ENCODE measurements at regions not wholly inside any gene's neighbourhood (a gene's known extent, or its start where the extent isn't known, plus 50 kb on each side); places are given as distances from the start of the nearest gene placed in this dataset.

GRCh38 chr7:46637793-46638735 is 717.0 kb upstream of the IGFBP3 start:
- no peak overlapping the region for H2AK5ac ChIP-seq (ENCODE audit: low read depth, low read length)
- intact Hi-C loops (cut with micrococcal nuclease) = no loop called here
- no peak overlapping the region for H3K56ac ChIP-seq (ENCODE audit: extremely low read depth, insufficient read depth, low read length)
- no peaks in the 10 kb centered on the region for H3K79me1 ChIP-seq (ENCODE audit: low read depth in 1 of 2, low read length in 2 of 2)
- H2AFZ ChIP-seq (replicated peaks; ENCODE audit: low read length, poor library complexity) = no peak overlapping the region
- BruUV-seq (replicated peaks) = no TSS peak
- ATAC-seq (ENCODE audit: low read depth) = no peak
- H4K91ac ChIP-seq (ENCODE audit: insufficient read depth, low read depth, low read length) = no peak overlapping the region
- H3K4me1 ChIP-seq (ENCODE audit: control insufficient read depth, insufficient read depth, low read length) = no peaks in the 10 kb centered on the region
- H3K9ac ChIP-seq (ENCODE audit: low read depth, low read length) = no peak overlapping the region
- ChIA-PET CTCF (no interaction called here), POLR2A (ENCODE audit: unreplicated experiment) (no interaction called here)
- H3K4me2 ChIP-seq (ENCODE audit: low read depth, low read length) = no peak overlapping the region
- no peak overlapping the region for H2BK5ac ChIP-seq (ENCODE audit: low read depth, low read length, poor library complexity, severe bottlenecking)
- H3K14ac ChIP-seq (replicated peaks; ENCODE audit: low read depth, low read length) = no peak overlapping the region
- H4K20me1 ChIP-seq (ENCODE audit: insufficient read depth, low read length) = no peaks in the 10 kb centered on the region
- H3K23ac ChIP-seq (ENCODE audit: low read depth, low read length) = no peak overlapping the region
- no peak overlapping the region for H4K8ac ChIP-seq (ENCODE audit: low read depth in 2 of 2, low read length in 2 of 2)
- no peak overlapping the region for H3K4me3 ChIP-seq (ENCODE audit: insufficient read depth, low read depth, low read length)
- no peak overlapping the region for H3K27ac ChIP-seq (ENCODE audit: insufficient read depth, low read length)
- H3K9me1 ChIP-seq (ENCODE audit: insufficient read depth, low read length) = no peaks in the 10 kb centered on the region
- in situ Hi-C loops (cut with MboI; ENCODE audit: low sequenced_read_pairs) = no loop called here
- WGBS, 2 experiments (ENCODE audit: extremely low coverage in 2 of 2, insufficient read length in 1 of 2) = 85% methylated on average over 4 of the region's 12 CpGs; no CpG with 5 or more reads in 1 of the 2 experiments
- no peak overlapping the region for H2BK20ac ChIP-seq (ENCODE audit: low read depth, low read length)
- H2AK9ac ChIP-seq (replicated peaks; ENCODE audit: low read depth, low read length, poor library complexity) = no peak overlapping the region
- H3K9me3 ChIP-seq (ENCODE audit: control insufficient read depth, insufficient read depth, low read length) = no peaks in the 10 kb centered on the region
- H2BK120ac ChIP-seq (ENCODE audit: low read depth, low read length) = no peak overlapping the region
- H3K36me3 ChIP-seq (ENCODE audit: control insufficient read depth, insufficient read depth, low read length) = no peaks in the 10 kb centered on the region
- dilution Hi-C loops (cut with HindIII; ENCODE audit: low sequenced_read_pairs, unreplicated experiment) = no loop called here
- no peak overlapping the region for H3K4ac ChIP-seq (ENCODE audit: low read depth, low read length)
- H4K5ac ChIP-seq (ENCODE audit: low read depth, low read length) = no peak overlapping the region
- H2BK15ac ChIP-seq (ENCODE audit: low read depth, low read length) = no peak overlapping the region
- H3K18ac ChIP-seq (ENCODE audit: low read depth, low read length) = no peak overlapping the region
- no peaks in the 10 kb centered on the region for H3K27me3 ChIP-seq (ENCODE audit: control insufficient read depth, insufficient read depth, low read length)
- DNase-seq = no peak
- TF ChIP-seq RAD21 (IDR thresholded peaks at IDR 0.05; ENCODE audit: low read length) (no peak), ELK1 (IDR thresholded peaks at IDR 0.05; ENCODE audit: borderline replicate concordance, low read depth, low read length) (no peak), RFX5 (IDR thresholded peaks at IDR 0.05; ENCODE audit: low read depth, low read length) (no peak), POLR2A (IDR thresholded peaks at IDR 0.05; ENCODE audit: low read depth, low read length) (no peak), USF2 (IDR thresholded peaks at IDR 0.05; ENCODE audit: low read depth, low read length) (no peak), CTCF (conservative IDR thresholded peaks at IDR 0.05; ENCODE audit: low read depth, low read length) (no peak), MAFK (IDR thresholded peaks at IDR 0.05; ENCODE audit: low read depth, low read length) (no peak), CHD1 (IDR thresholded peaks at IDR 0.05; ENCODE audit: low read depth, low read length) (no peak), CEBPB (IDR thresholded peaks at IDR 0.05; ENCODE audit: low read depth, low read length) (no peak), SMC3 (IDR thresholded peaks at IDR 0.05; ENCODE audit: low read depth, low read length) (no peak), BHLHE40 (IDR thresholded peaks at IDR 0.05; ENCODE audit: low read depth, low read length) (no peak), MXI1 (IDR thresholded peaks at IDR 0.05; ENCODE audit: borderline replicate concordance, low read depth, low read length) (no peak), MAZ (IDR thresholded peaks at IDR 0.05; ENCODE audit: borderline replicate concordance, low read depth, low read length) (no peak), RCOR1 (IDR thresholded peaks at IDR 0.05; ENCODE audit: insufficient replicate concordance, low read length) (no peak), FOS (IDR thresholded peaks at IDR 0.05; ENCODE audit: low read depth, low read length) (no peak)

All from IMR-90 (cell line).